CD4-positive, alpha-beta T cell treated with Interleukin-2 at 100 ng/mL for 4 hours (primary cell): ENCODE measurements at regions not wholly inside any gene's neighbourhood (a gene's known extent, or its start where the extent isn't known, plus 50 kb on each side); places are given as distances from the start of the nearest gene placed in this dataset.

Experiments used
- DNase-seq: peaks from one replicate; pipeline ENCODE4 v3.0.0-alpha.2; 2020; ENCODE audit warnings: low spot score

- DNase-seq, result no peak
Measured at GRCh38 chr15:62840526-62841268, 201.8 kb upstream of the TPM1 start.

GRCh38 chr15:62841269-62841628 is 201.3 kb upstream of the TPM1 start:
- no peak for DNase-seq

- no peak for DNase-seq
Measured at GRCh38 chr15:62841891-62842559, 200.5 kb upstream of the TPM1 start.

- no peak for DNase-seq
Measured at GRCh38 chr15:62843311-62843710, 199.2 kb upstream of the TPM1 start.

- no peak for DNase-seq
Measured at GRCh38 chr15:62844564-62845240, 197.8 kb upstream of the TPM1 start.

- DNase-seq, result no peak
Measured at GRCh38 chr15:62845241-62846126, 197.1 kb upstream of the TPM1 start.

- no peak for DNase-seq
Measured at GRCh38 chr15:62846131-62846804, 196.3 kb upstream of the TPM1 start.

- DNase-seq, result no peak
Measured at GRCh38 chr15:62846805-62847495, 195.6 kb upstream of the TPM1 start.

- peak; percentile 24 for DNase-seq
Measured at GRCh38 chr15:62847900-62848489, 194.6 kb upstream of the TPM1 start.

GRCh38 chr15:62848632-62849050 is 193.9 kb upstream of the TPM1 start:
- DNase-seq, result no peak

- DNase-seq, result no peak
Measured at GRCh38 chr15:62849316-62850106, 193.0 kb upstream of the TPM1 start.

- no peak for DNase-seq
Measured at GRCh38 chr15:62850318-62850717, 192.2 kb upstream of the TPM1 start.

- DNase-seq, result no peak
Measured at GRCh38 chr15:62850791-62851291, 191.7 kb upstream of the TPM1 start.

GRCh38 chr15:62853114-62853840 is 189.3 kb upstream of the TPM1 start:
- no peak for DNase-seq

GRCh38 chr15:62853841-62854225 is 188.7 kb upstream of the TPM1 start:
- DNase-seq, result no peak

GRCh38 chr15:62854420-62855084 is 188.0 kb upstream of the TPM1 start:
- no peak for DNase-seq

GRCh38 chr15:62855085-62855476 is 187.5 kb upstream of the TPM1 start:
- no peak for DNase-seq

- DNase-seq, result no peak
Measured at GRCh38 chr15:62856466-62857246, 185.9 kb upstream of the TPM1 start.
